Caco-2 (cell line): ENCODE measurements at regions not wholly inside any gene's neighbourhood (a gene's known extent, or its start where the extent isn't known, plus 50 kb on each side); places are given as distances from the start of the nearest gene placed in this dataset.

Source experiments
- BruUV-seq: library from RNA; stranded (reverse); fragments of 400-500 nt; replicated peaks from 2 replicates; lab custom pipeline; 2021; lab: Mats Ljungman, UMichigan
- CTCF ChIA-PET: fragments of 300-600 bp; sonication (Branson Sonifier 250); formaldehyde crosslinking; loops from one replicate; lab custom pipeline; 2022; ENCODE audit warnings: antibody characterized with exemption; lab: Charles Lee
- POLR2A ChIA-PET: fragments of 300-600 bp; sonication (Branson Sonifier 250); formaldehyde crosslinking; loops from one replicate; lab custom pipeline; 2022; ENCODE audit warnings: antibody characterized with exemption; lab: Charles Lee
- DNase-seq, 2 experiments: peaks; one replicate each; pipeline versions ENCODE4 v3.0.0 to v3.0.0-alpha.2; 2020 to 2022
- H3K27me3 ChIP-seq: replicated peaks from 2 replicates; pipeline ENCODE4 v1.6.0; 2011; ENCODE audit warnings: low read length; ENCODE audit not compliant: control insufficient read depth, insufficient read depth
- H3K36me3 ChIP-seq: 2 replicates; pipeline ENCODE4 v1.5.1; 2011; ENCODE audit warnings: low read length; ENCODE audit not compliant: control insufficient read depth, insufficient read depth
- H3K4me1 ChIP-seq: fragments of 250-450 bp; sonication (Bioruptor Pico); 2 replicates; pipeline ENCODE4 v1.5.1; 2020; ENCODE audit warnings: mild to moderate bottlenecking
- H3K4me3 ChIP-seq: 2 replicates; pipeline ENCODE4 v1.5.1; 2011; ENCODE audit warnings: low read depth, mild to moderate bottlenecking, control low read depth, low read length
- H3K9me3 ChIP-seq: fragments of 250-450 bp; sonication (Bioruptor Pico); 2 replicates; pipeline ENCODE4 v1.5.1; 2020; ENCODE audit warnings: mild to moderate bottlenecking, moderate library complexity
- H3K27ac Mint-ChIP-seq: one replicate; pipeline ENCODE4 v1.8.0; 2022; ENCODE audit warnings: mixed read lengths; ENCODE audit not compliant: unreplicated experiment
- H3K27me3 Mint-ChIP-seq: one replicate; pipeline ENCODE4 v1.8.0; 2022; ENCODE audit warnings: mixed read lengths; ENCODE audit not compliant: insufficient read depth, unreplicated experiment
- H3K36me3 Mint-ChIP-seq: one replicate; pipeline ENCODE4 v1.8.0; 2022; ENCODE audit warnings: mild to moderate bottlenecking, mixed read lengths; ENCODE audit not compliant: insufficient read depth, unreplicated experiment
- H3K4me1 Mint-ChIP-seq: one replicate; pipeline ENCODE4 v1.8.0; 2022; ENCODE audit warnings: low read depth, mixed read lengths; ENCODE audit not compliant: unreplicated experiment
- H3K4me3 Mint-ChIP-seq: one replicate; pipeline ENCODE4 v1.8.0; 2022; ENCODE audit warnings: mild to moderate bottlenecking, moderate library complexity, mixed read lengths; ENCODE audit not compliant: unreplicated experiment
- H3K9me3 Mint-ChIP-seq: one replicate; pipeline ENCODE4 v1.8.0; 2022; ENCODE audit warnings: mixed read lengths; ENCODE audit not compliant: unreplicated experiment
- intact Hi-C: fragments of 100-400 bp; cut with micrococcal nuclease; formaldehyde crosslinking; loops from one replicate; pipeline ENCODE4 v1.10.0; 2022; ENCODE audit not compliant: unreplicated experiment
- TF ChIP-seq, protein P1 (sequence below), 2 experiments: fragments of 200-600 bp in 1 of 2; IDR thresholded peaks; 1 replicate in 1 of 2; 2 replicates in 1 of 2; pipeline versions ENCODE4 v1.5.1 to v1.8.0; 2011 to 2022; ENCODE audit warnings: antibody characterized with exemption in 1 of 2, control low read depth in 1 of 2, inconsistent platforms in 1 of 2, low read depth in 1 of 2, low read length in 1 of 2, mild to moderate bottlenecking in 1 of 2, moderate library complexity in 1 of 2; ENCODE audit not compliant: insufficient read depth in 1 of 2, severe bottlenecking in 1 of 2, unreplicated experiment in 1 of 2

DNA sequence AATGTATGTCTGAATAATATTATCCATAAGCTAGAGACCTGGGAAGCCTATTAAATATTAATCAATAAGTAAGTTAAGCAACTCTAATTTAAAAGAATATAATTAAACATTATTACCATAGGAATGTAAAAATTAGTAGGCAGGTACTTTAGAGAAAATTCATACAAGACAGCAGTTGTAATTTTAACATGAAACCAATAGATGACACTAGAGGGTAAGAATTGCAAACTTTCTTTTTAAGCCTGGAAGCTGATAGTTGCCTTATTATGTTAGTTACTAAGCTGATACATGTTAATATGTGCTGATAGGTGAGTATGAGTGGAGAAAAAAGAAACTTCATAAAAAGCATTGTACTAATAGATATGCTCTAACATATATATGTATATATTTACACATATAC lies 1157.4 kb downstream of the FAM133A start:
- POLR2A ChIA-PET = no interaction called here
- no peaks in the 10 kb centered on the region for H3K27me3 ChIP-seq
- DNase-seq = peak in 1 of 2 experiments; percentile 1
- H3K36me3 ChIP-seq = no peaks in the 10 kb centered on the region
- Mint-ChIP-seq H3K36me3 (no peaks in the 10 kb centered on the region), H3K9me3 (no peaks in the 10 kb centered on the region), H3K27ac (no peak overlapping the region), H3K4me3 (no peak overlapping the region), H3K4me1 (no peaks in the 10 kb centered on the region), H3K27me3 (no peaks in the 10 kb centered on the region)
- intact Hi-C loops = loop anchor here (1.0 to 10.0 kb wide), 2 partner anchors 245 to 503 kb away; no protein-coding TSS in a partner anchor
- no peak overlapping the region for H3K4me3 ChIP-seq
- no peaks in the 10 kb centered on the region for H3K4me1 ChIP-seq
- no TSS peak for BruUV-seq
- CTCF ChIA-PET = no interaction called here
- no peaks in the 10 kb centered on the region for H3K9me3 ChIP-seq
- TF ChIP-seq, protein P1, sequence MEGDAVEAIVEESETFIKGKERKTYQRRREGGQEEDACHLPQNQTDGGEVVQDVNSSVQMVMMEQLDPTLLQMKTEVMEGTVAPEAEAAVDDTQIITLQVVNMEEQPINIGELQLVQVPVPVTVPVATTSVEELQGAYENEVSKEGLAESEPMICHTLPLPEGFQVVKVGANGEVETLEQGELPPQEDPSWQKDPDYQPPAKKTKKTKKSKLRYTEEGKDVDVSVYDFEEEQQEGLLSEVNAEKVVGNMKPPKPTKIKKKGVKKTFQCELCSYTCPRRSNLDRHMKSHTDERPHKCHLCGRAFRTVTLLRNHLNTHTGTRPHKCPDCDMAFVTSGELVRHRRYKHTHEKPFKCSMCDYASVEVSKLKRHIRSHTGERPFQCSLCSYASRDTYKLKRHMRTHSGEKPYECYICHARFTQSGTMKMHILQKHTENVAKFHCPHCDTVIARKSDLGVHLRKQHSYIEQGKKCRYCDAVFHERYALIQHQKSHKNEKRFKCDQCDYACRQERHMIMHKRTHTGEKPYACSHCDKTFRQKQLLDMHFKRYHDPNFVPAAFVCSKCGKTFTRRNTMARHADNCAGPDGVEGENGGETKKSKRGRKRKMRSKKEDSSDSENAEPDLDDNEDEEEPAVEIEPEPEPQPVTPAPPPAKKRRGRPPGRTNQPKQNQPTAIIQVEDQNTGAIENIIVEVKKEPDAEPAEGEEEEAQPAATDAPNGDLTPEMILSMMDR (IDR thresholded peaks at IDR 0.05; ENCODE audit: insufficient read depth in 1 of 2, low read depth in 1 of 2, low read length in 1 of 2, severe bottlenecking in 1 of 2, unreplicated experiment in 1 of 2) = peak in 1 of 2 experiments; percentile 16

DNA sequence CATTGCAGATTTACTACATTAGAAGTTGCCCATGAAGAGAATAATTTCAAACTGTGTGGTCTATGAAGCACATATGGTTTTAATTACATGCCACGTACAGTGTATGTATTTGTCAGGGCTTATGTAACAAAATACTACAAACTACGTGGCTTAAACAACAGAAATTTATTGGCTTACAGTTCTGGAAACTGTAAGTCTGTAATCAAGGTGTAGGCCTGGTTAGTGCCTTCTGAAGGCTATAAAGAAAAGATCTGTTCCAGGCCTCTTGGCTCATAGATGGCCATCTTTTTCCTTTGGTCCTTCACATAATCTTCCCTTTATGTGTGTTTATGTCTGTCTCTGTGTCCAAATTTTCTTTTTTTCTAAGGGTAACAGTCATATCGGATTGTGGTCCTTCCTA lies 1160.2 kb downstream of the FAM133A start:
- Histone ChIP-seq H3K27me3 (no peaks in the 10 kb centered on the region), H3K36me3 (no peaks in the 10 kb centered on the region), H3K4me3 (no peak overlapping the region), H3K9me3 (no peaks in the 10 kb centered on the region), H3K4me1 (no peaks in the 10 kb centered on the region)
- no peaks in the 10 kb centered on the region for H3K4me1 Mint-ChIP-seq
- H3K9me3 Mint-ChIP-seq = no peaks in the 10 kb centered on the region
- H3K36me3 Mint-ChIP-seq = no peaks in the 10 kb centered on the region
- no peak overlapping the region for H3K4me3 Mint-ChIP-seq
- TF ChIP-seq, protein P1 (IDR thresholded peaks at IDR 0.05; ENCODE audit: insufficient read depth in 1 of 2, low read depth in 1 of 2, low read length in 1 of 2, severe bottlenecking in 1 of 2, unreplicated experiment in 1 of 2) = no peak
- no peaks in the 10 kb centered on the region for H3K27me3 Mint-ChIP-seq
- intact Hi-C loops = loop anchor here (10.0 kb wide), 1 partner anchor 501 kb away; no protein-coding TSS in a partner anchor
- DNase-seq = no peak
- POLR2A ChIA-PET = no interaction called here
- H3K27ac Mint-ChIP-seq = no peak overlapping the region
- no TSS peak for BruUV-seq
- CTCF ChIA-PET = no interaction called here

DNA sequence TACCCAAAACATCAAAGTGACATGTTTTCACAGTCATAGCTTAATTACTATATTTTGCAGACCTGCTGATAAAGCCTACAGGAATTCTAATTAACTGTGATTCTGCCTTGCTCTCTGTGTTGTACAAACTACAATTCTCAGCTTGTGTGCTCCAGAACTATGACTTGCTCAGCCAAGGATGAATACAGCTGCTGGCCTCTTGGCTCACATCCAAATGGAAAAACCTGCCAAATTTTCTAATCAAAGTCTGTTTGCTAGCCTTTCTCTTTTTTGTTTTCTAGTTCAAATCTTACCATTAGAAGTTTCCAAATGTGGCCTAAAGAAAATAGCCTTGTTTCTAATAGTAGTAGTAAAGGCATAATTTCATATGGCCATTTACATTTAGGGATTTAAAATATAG lies 1176.8 kb downstream of the FAM133A start:
- intact Hi-C loops = no loop called here
- H3K4me3 Mint-ChIP-seq = no peak overlapping the region
- H3K9me3 Mint-ChIP-seq = no peaks in the 10 kb centered on the region
- no peaks in the 10 kb centered on the region for H3K4me1 Mint-ChIP-seq
- no peak overlapping the region for H3K27ac Mint-ChIP-seq
- H3K27me3 Mint-ChIP-seq = no peaks in the 10 kb centered on the region
- Histone ChIP-seq H3K4me3 (no peak overlapping the region), H3K4me1 (no peaks in the 10 kb centered on the region), H3K9me3 (no peaks in the 10 kb centered on the region), H3K36me3 (no peaks in the 10 kb centered on the region), H3K27me3 (no peaks in the 10 kb centered on the region)
- no peaks in the 10 kb centered on the region for H3K36me3 Mint-ChIP-seq
- CTCF ChIA-PET = no interaction called here
- no peak for DNase-seq
- no TSS peak for BruUV-seq
- TF ChIP-seq, protein P1 (IDR thresholded peaks at IDR 0.05; ENCODE audit: insufficient read depth in 1 of 2, low read depth in 1 of 2, low read length in 1 of 2, severe bottlenecking in 1 of 2, unreplicated experiment in 1 of 2) = no peak
- POLR2A ChIA-PET = no interaction called here
